SK-N-SH (cell line): ENCODE measurements at regions not wholly inside any gene's neighbourhood (a gene's known extent, or its start where the extent isn't known, plus 50 kb on each side); places are given as distances from the start of the nearest gene placed in this dataset.

ENCODE experiments used
- CTCF ChIA-PET: fragments of 300-600, 350-600 bp; formaldehyde crosslinking; extraction: SDS; loops from one replicate; lab custom pipeline; 2021; lab: Yijun Ruan, JAX
- POLR2A ChIA-PET: fragments of 350-600 bp; sonication (Branson Sonifier 250); formaldehyde crosslinking; extraction: SDS; loops from one replicate; lab custom pipeline; 2020; ENCODE audit warnings: antibody characterized with exemption, inconsistent platforms; lab: Yijun Ruan, JAX
- DNase-seq: peaks from one replicate; pipeline ENCODE4 v3.0.0; 2012
- H2AFZ ChIP-seq: fragments of 200-600 bp; sonication (generic); 2 replicates; pipeline ENCODE4 v1.8.1; 2016; ENCODE audit warnings: antibody characterized with exemption, mild to moderate bottlenecking, low read depth
- H3F3A ChIP-seq: fragments of 200-600 bp; sonication (generic); replicated peaks from 2 replicates; pipeline ENCODE3; 2016; ENCODE audit warnings: antibody characterized with exemption, mild to moderate bottlenecking; ENCODE audit not compliant: insufficient read depth
- H3K27ac ChIP-seq, 2 experiments: fragments of 200-500 bp in 1 of 2; fragments of 200-600 bp in 1 of 2; sonication (Bioruptor generic) in 1 of 2; sonication (generic), shearing (Covaris generic) in 1 of 2; 2 replicates each; pipeline versions ENCODE4 v1.5.1 to v1.6.1; 2014 to 2016; ENCODE audit warnings: low read depth in 2 of 2, inconsistent platforms in 1 of 2, low read length in 1 of 2, mild to moderate bottlenecking in 1 of 2, mixed read lengths in 1 of 2
- H3K27me3 ChIP-seq: fragments of 200-600 bp; sonication (generic), shearing (Covaris generic); 2 replicates; pipeline ENCODE4 v1.6.1; 2016; ENCODE audit warnings: mixed run types; ENCODE audit not compliant: insufficient read depth
- H3K36me3 ChIP-seq, 2 experiments: fragments of 200-500 bp in 1 of 2; fragments of 200-600 bp in 1 of 2; sonication (Bioruptor generic) in 1 of 2; sonication (generic) in 1 of 2; replicated peaks in 1 of 2; 2 replicates each; pipeline versions ENCODE3 to v1.5.1; 2014 to 2016; ENCODE audit warnings: low read length in 1 of 2, mild to moderate bottlenecking in 1 of 2; ENCODE audit not compliant: insufficient read depth in 2 of 2, control insufficient read depth in 1 of 2
- H3K4me1 ChIP-seq, 2 experiments: fragments of 200-500 bp in 1 of 2; fragments of 200-600 bp in 1 of 2; sonication (Bioruptor generic) in 1 of 2; sonication (generic), shearing (Covaris generic) in 1 of 2; 2 replicates each; pipeline versions ENCODE4 v1.5.1 to v1.6.1; 2014 to 2016; ENCODE audit warnings: low read depth in 1 of 2, low read length in 1 of 2, mixed run types in 1 of 2; ENCODE audit not compliant: insufficient read depth in 2 of 2, control insufficient read depth in 1 of 2
- H3K4me2 ChIP-seq: fragments of 200-600 bp; sonication (generic), shearing (Covaris generic); 2 replicates; pipeline ENCODE4 v1.6.1; 2017; ENCODE audit warnings: mixed run types
- H3K4me3 ChIP-seq, 2 experiments: fragments of 200-500 bp in 1 of 2; fragments of 200-600 bp in 1 of 2; sonication (Bioruptor generic) in 1 of 2; sonication (generic), shearing (Covaris generic) in 1 of 2; 2 replicates each; pipeline versions ENCODE4 v1.5.1 to v1.8.1; 2014 to 2016; ENCODE audit warnings: low read depth in 2 of 2, inconsistent platforms in 1 of 2, low read length in 1 of 2, mild to moderate bottlenecking in 1 of 2, mixed read lengths in 1 of 2, moderate library complexity in 1 of 2
- H3K79me2 ChIP-seq: fragments of 200-600 bp; sonication (generic); 2 replicates; pipeline ENCODE4 v1.8.1; 2017; ENCODE audit warnings: mild to moderate bottlenecking; ENCODE audit not compliant: insufficient read depth
- H3K9ac ChIP-seq: fragments of 200-600 bp; sonication (generic); 2 replicates; pipeline ENCODE4 v1.6.1; 2017; ENCODE audit warnings: mixed run types
- H3K9me2 ChIP-seq: fragments of 200-600 bp; sonication (generic); 2 replicates; pipeline ENCODE4 v1.6.1; 2017; ENCODE audit warnings: mixed run types
- H3K9me3 ChIP-seq: fragments of 200-600 bp; sonication (generic); 2 replicates; pipeline ENCODE4 v1.6.1; 2017; ENCODE audit warnings: mixed run types, mild to moderate bottlenecking, moderate library complexity
- H4K20me1 ChIP-seq: fragments of 200-600 bp; sonication (generic); 2 replicates; pipeline ENCODE4 v1.6.1; 2017; ENCODE audit warnings: mild to moderate bottlenecking, mixed run types; ENCODE audit not compliant: insufficient read depth
- CHD2 ChIP-seq: fragments of 150-350 bp; IDR thresholded peaks from 2 replicates; pipeline ENCODE4 v1.6.1; 2018; ENCODE audit warnings: low read length; ENCODE audit not compliant: partially characterized antibody
- ELF1 ChIP-seq: IDR thresholded peaks from 2 replicates; pipeline ENCODE4 v1.4.0; 2012
- EP300 ChIP-seq, 2 experiments: IDR thresholded peaks; 2 replicates each; pipeline versions ENCODE4 v1.4.0 to v1.6.1; 2012; ENCODE audit warnings: borderline replicate concordance in 1 of 2, low read depth in 1 of 2, low read length in 1 of 2
- EZH2phosphoT487 ChIP-seq: fragments of 200-600 bp; sonication (generic); IDR thresholded peaks from 2 replicates; pipeline ENCODE4 v1.6.1; 2017; ENCODE audit warnings: low read depth, mixed run types, mild to moderate bottlenecking, antibody characterized with exemption, moderate library complexity, borderline replicate concordance
- FOSL2 ChIP-seq: IDR thresholded peaks from 2 replicates; pipeline ENCODE4 v1.4.0; 2012; ENCODE audit warnings: low read depth, mild to moderate bottlenecking, moderate library complexity, borderline replicate concordance
- FOXJ3 ChIP-seq: sonication (generic); formaldehyde crosslinking; IDR thresholded peaks from 2 replicates; pipeline ENCODE4 v1.5.1; 2020; ENCODE audit warnings: mild to moderate bottlenecking, missing genetic modification reagents
- FOXM1 ChIP-seq: IDR thresholded peaks from 2 replicates; pipeline ENCODE4 v1.4.0; 2012; ENCODE audit warnings: low read depth, mild to moderate bottlenecking
- GATA2 ChIP-seq: sonication (generic); formaldehyde crosslinking; IDR thresholded peaks from 2 replicates; pipeline ENCODE4 v1.5.0; 2020; ENCODE audit warnings: mild to moderate bottlenecking, missing genetic modification reagents
- IRF3 ChIP-seq: fragments of 150-350 bp; IDR thresholded peaks from 2 replicates; pipeline ENCODE4 v1.6.1; 2016; ENCODE audit warnings: mild to moderate bottlenecking, low read depth, low read length
- JUND ChIP-seq: IDR thresholded peaks from 2 replicates; pipeline ENCODE4 v1.4.0; 2012
- MEF2A ChIP-seq: IDR thresholded peaks from 2 replicates; pipeline ENCODE4 v1.4.0; 2012; ENCODE audit warnings: low read depth, borderline replicate concordance
- MXI1 ChIP-seq: IDR thresholded peaks from 2 replicates; pipeline ENCODE4 v1.6.1; 2012; ENCODE audit warnings: mild to moderate bottlenecking, low read depth, low read length, improper control_type of control experiment
- NFIC ChIP-seq: IDR thresholded peaks from 2 replicates; pipeline ENCODE4 v1.4.0; 2012; ENCODE audit warnings: borderline replicate concordance
- NRF1 ChIP-seq: IDR thresholded peaks from 2 replicates; pipeline ENCODE4 v1.6.1; 2012; ENCODE audit warnings: low read depth, mild to moderate bottlenecking, low read length
- POLR2AphosphoS5 ChIP-seq: IDR thresholded peaks from 2 replicates; pipeline ENCODE4 v1.6.1; 2012; ENCODE audit warnings: low read depth, low read length
- RAD21 ChIP-seq: IDR thresholded peaks from 2 replicates; pipeline ENCODE4 v1.6.1; 2012; ENCODE audit warnings: mild to moderate bottlenecking, low read length
- RCOR1 ChIP-seq: fragments of 150-350 bp; IDR thresholded peaks from 2 replicates; pipeline ENCODE4 v1.6.1; 2017; ENCODE audit warnings: antibody characterized with exemption, low read length
- RXRA ChIP-seq: IDR thresholded peaks from 2 replicates; pipeline ENCODE4 v1.4.0; 2012; ENCODE audit warnings: low read depth, mild to moderate bottlenecking, borderline replicate concordance
- SIN3A ChIP-seq: IDR thresholded peaks from 2 replicates; pipeline ENCODE4 v1.6.1; 2012; ENCODE audit warnings: low read depth, mild to moderate bottlenecking, low read length, moderate library complexity, borderline replicate concordance
- SMC3 ChIP-seq: IDR thresholded peaks from 2 replicates; pipeline ENCODE4 v1.6.1; 2012; ENCODE audit warnings: low read depth, low read length, improper control_type of control experiment
- TAF1 ChIP-seq: IDR thresholded peaks from 2 replicates; pipeline ENCODE4 v1.6.1; 2012; ENCODE audit warnings: low read depth, mild to moderate bottlenecking, low read length, moderate library complexity, borderline replicate concordance
- TCF12 ChIP-seq: IDR thresholded peaks from 2 replicates; pipeline ENCODE4 v1.4.0; 2012
- TEAD4 ChIP-seq: IDR thresholded peaks from 2 replicates; pipeline ENCODE4 v1.4.0; 2012; ENCODE audit warnings: mild to moderate bottlenecking, borderline replicate concordance; ENCODE audit not compliant: insufficient read depth
- YY1 ChIP-seq: IDR thresholded peaks from 2 replicates; pipeline ENCODE4 v1.4.0; 2012; ENCODE audit warnings: low read depth, mild to moderate bottlenecking
- WGBS: methylation state at CpG from one replicate; pipeline ENCODE4 v1.1.6; 2017; ENCODE audit warnings: low lambda C conversion rate; 5-methylcytosine and 5-hydroxymethylcytosine counted together
- TF ChIP-seq, protein P1 (sequence below): IDR thresholded peaks from 2 replicates; pipeline ENCODE4 v1.4.0; 2012; ENCODE audit warnings: low read depth
- TF ChIP-seq, protein P2 (sequence below): IDR thresholded peaks from 2 replicates; pipeline ENCODE4 v1.4.0; 2012; ENCODE audit warnings: low read depth, borderline replicate concordance

GRCh38 chr6:66735106-66735890 is 1028.3 kb upstream of the EYS start:
- CTCF ChIA-PET: no interaction called here
- Histone ChIP-seq H3K27ac (no peak overlapping the region; a peak in 1 of 4 replicates), H3K4me2 (no peak overlapping the region)
- POLR2A ChIA-PET: no interaction called here
- TF ChIP-seq, protein P1, sequence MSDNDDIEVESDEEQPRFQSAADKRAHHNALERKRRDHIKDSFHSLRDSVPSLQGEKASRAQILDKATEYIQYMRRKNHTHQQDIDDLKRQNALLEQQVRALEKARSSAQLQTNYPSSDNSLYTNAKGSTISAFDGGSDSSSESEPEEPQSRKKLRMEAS: no peak
- TF ChIP-seq EZH2phosphoT487 (no peak), MXI1 (no peak), TCF12 (no peak), ELF1 (no peak), NRF1 (no peak), RCOR1 (no peak), EP300 (IDR thresholded peaks at IDR 0.05; ENCODE audit: borderline replicate concordance in 1 of 2, low read depth in 1 of 2, low read length in 1 of 2) (no peak), RXRA (no peak), NFIC (no peak), TEAD4 (no peak), RAD21 (no peak), SIN3A (no peak), SMC3 (no peak), FOXJ3 (no peak), CHD2 (no peak), YY1 (no peak), FOSL2 (no peak), GATA2 (CRISPR knock-in tag) (no peak), TAF1 (no peak)
- TF ChIP-seq, all 33 proteins: peak for 0
- Histone ChIP-seq H3K79me2 (no peaks in the 10 kb centered on the region), H4K20me1 (no peaks in the 10 kb centered on the region), H3K9me2 (peaks cover 3% of the 10 kb centered on the region; the same call in 1 of the 2 replicates), H3F3A (peaks cover 4% of the 10 kb centered on the region), H3K36me3 (no peaks in the 10 kb centered on the region), H3K9me3 (no peaks in the 10 kb centered on the region), H3K9ac (no peak overlapping the region), H3K27me3 (no peaks in the 10 kb centered on the region), H2AFZ (no peak overlapping the region), H3K4me1 (no peaks in the 10 kb centered on the region; a peak in 1 of 4 replicates), H3K4me3 (no peak overlapping the region)
- no peak for DNase-seq
- 29% methylated on average over 5 of the region's 5 CpGs for WGBS

GRCh38 chr6:66731310-66731709 is 1024.3 kb upstream of the EYS start:
- H3K9me3 ChIP-seq: no peaks in the 10 kb centered on the region
- no peaks in the 10 kb centered on the region for H3K79me2 ChIP-seq
- no peaks in the 10 kb centered on the region for H4K20me1 ChIP-seq
- no peak overlapping the region for H3K4me2 ChIP-seq
- H2AFZ ChIP-seq: no peak overlapping the region
- H3K4me1 ChIP-seq: no peaks in the 10 kb centered on the region; a peak in 1 of 4 replicates
- no peaks in the 10 kb centered on the region for H3K36me3 ChIP-seq
- no peak overlapping the region for H3K9ac ChIP-seq
- peaks cover 3% of the 10 kb centered on the region; the same call in 1 of the 2 replicates for H3K9me2 ChIP-seq
- POLR2A ChIA-PET: no interaction called here
- no peak overlapping the region for H3K27ac ChIP-seq
- H3K27me3 ChIP-seq: no peaks in the 10 kb centered on the region
- DNase-seq: no peak
- H3F3A ChIP-seq: peaks cover 4% of the 10 kb centered on the region
- no peak overlapping the region for H3K4me3 ChIP-seq
- CTCF ChIA-PET: interaction anchor here (1.2 kb wide), 1 partner anchor 10 kb away, joined by 3 read pairs; no protein-coding TSS in a partner anchor
- TF ChIP-seq, protein P2, sequence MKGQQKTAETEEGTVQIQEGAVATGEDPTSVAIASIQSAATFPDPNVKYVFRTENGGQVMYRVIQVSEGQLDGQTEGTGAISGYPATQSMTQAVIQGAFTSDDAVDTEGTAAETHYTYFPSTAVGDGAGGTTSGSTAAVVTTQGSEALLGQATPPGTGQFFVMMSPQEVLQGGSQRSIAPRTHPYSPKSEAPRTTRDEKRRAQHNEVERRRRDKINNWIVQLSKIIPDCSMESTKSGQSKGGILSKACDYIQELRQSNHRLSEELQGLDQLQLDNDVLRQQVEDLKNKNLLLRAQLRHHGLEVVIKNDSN: no peak
- TF ChIP-seq TAF1: no peak
- TF ChIP-seq YY1: no peak
- no peak for TF ChIP-seq IRF3
- TF ChIP-seq MEF2A: no peak
- no peak for TF ChIP-seq RAD21
- no peak for TF ChIP-seq EZH2phosphoT487
- no peak for TF ChIP-seq FOXM1
- TF ChIP-seq TEAD4: no peak
- no peak for TF ChIP-seq RXRA
- no peak for TF ChIP-seq POLR2AphosphoS5
- TF ChIP-seq SMC3: no peak
- no peak for TF ChIP-seq ELF1
- no peak for TF ChIP-seq FOXJ3
- no peak for TF ChIP-seq JUND
- WGBS: 41% methylated on average over 1 of the region's 1 CpG
